PC-9 (cell line): ENCODE measurements at regions not wholly inside any gene's neighbourhood (a gene's known extent, or its start where the extent isn't known, plus 50 kb on each side); places are given as distances from the start of the nearest gene placed in this dataset.

Source experiments
- BruUV-seq: library from RNA; stranded (reverse); fragments of 400-500 nt; replicated peaks from 2 replicates; lab custom pipeline; 2021; lab: Mats Ljungman, UMichigan
- CTCF ChIA-PET: fragments of 300-600 bp; sonication (Branson Sonifier 250); formaldehyde crosslinking; loops from one replicate; lab custom pipeline; 2022; ENCODE audit warnings: antibody characterized with exemption; lab: Charles Lee
- POLR2A ChIA-PET: fragments of 300-600 bp; sonication (Branson Sonifier 250); formaldehyde crosslinking; loops from one replicate; lab custom pipeline; 2022; ENCODE audit warnings: antibody characterized with exemption; ENCODE audit not compliant: unreplicated experiment; lab: Charles Lee
- DNase-seq, 2 experiments: peaks; one replicate each; pipeline versions ENCODE4 v3.0.0 to v3.0.0-alpha.2; 2015 to 2022; ENCODE audit warnings: mixed read lengths in 1 of 2
- H2AFZ ChIP-seq: fragments of 200-600 bp; sonication (generic); 2 replicates; pipeline ENCODE4 v1.8.1; 2017; ENCODE audit warnings: antibody characterized with exemption
- H3F3A ChIP-seq: fragments of 200-600 bp; sonication (generic); 2 replicates; pipeline ENCODE4 v1.8.1; 2017; ENCODE audit warnings: antibody characterized with exemption, mild to moderate bottlenecking, low read depth; ENCODE audit not compliant: insufficient read depth
- H3K27ac ChIP-seq: fragments of 200-600 bp; sonication (generic); 2 replicates; pipeline ENCODE4 v1.6.1; 2016; ENCODE audit warnings: mixed run types
- H3K27me3 ChIP-seq: fragments of 200-600 bp; sonication (generic); 2 replicates; pipeline ENCODE4 v1.6.1; 2016; ENCODE audit warnings: low read depth, mixed run types; ENCODE audit not compliant: insufficient read depth
- H3K36me3 ChIP-seq: fragments of 200-600 bp; sonication (generic); 2 replicates; pipeline ENCODE4 v1.6.1; 2016; ENCODE audit warnings: low read depth, mixed run types
- H3K4me1 ChIP-seq: fragments of 200-600 bp; sonication (generic); replicated peaks from 2 replicates; pipeline ENCODE4 v1.6.1; 2016; ENCODE audit warnings: mixed run types; ENCODE audit not compliant: insufficient read depth
- H3K4me2 ChIP-seq: fragments of 200-600 bp; sonication (generic); 2 replicates; pipeline ENCODE4 v1.6.1; 2017; ENCODE audit warnings: mixed run types
- H3K4me3 ChIP-seq: fragments of 200-600 bp; sonication (generic); 2 replicates; pipeline ENCODE4 v1.6.1; 2016; ENCODE audit warnings: mixed run types
- H3K79me2 ChIP-seq: fragments of 200-600 bp; sonication (generic); 2 replicates; pipeline ENCODE4 v1.6.1; 2017; ENCODE audit warnings: low read depth, mixed run types
- H3K9me2 ChIP-seq: fragments of 200-600 bp; sonication (generic); 2 replicates; pipeline ENCODE4 v1.8.1; 2017; ENCODE audit warnings: mild to moderate bottlenecking; ENCODE audit not compliant: insufficient read depth
- H3K9me3 ChIP-seq: fragments of 200-600 bp; sonication (generic); 2 replicates; pipeline ENCODE4 v1.8.1; 2016; ENCODE audit warnings: low read depth; ENCODE audit not compliant: insufficient read depth
- H4K20me1 ChIP-seq: fragments of 200-600 bp; sonication (generic); 2 replicates; pipeline ENCODE4 v1.8.1; 2017; ENCODE audit not compliant: insufficient read depth
- EZH2 ChIP-seq: fragments of 200-600 bp; sonication (generic); IDR thresholded peaks from 2 replicates; pipeline ENCODE4 v1.8.0; 2017; ENCODE audit warnings: antibody characterized with exemption, low read depth
- intact Hi-C: fragments of 100-400 bp; cut with micrococcal nuclease; formaldehyde crosslinking; loops from one replicate; pipeline ENCODE4 v1.10.0; 2022; ENCODE audit not compliant: unreplicated experiment
- TF ChIP-seq, protein P1 (sequence below): fragments of 200-600 bp; sonication (generic); conservative IDR thresholded peaks from 2 replicates; pipeline ENCODE4 v1.6.1; 2017; ENCODE audit warnings: mixed run types, antibody characterized with exemption, mild to moderate bottlenecking, moderate library complexity

DNA sequence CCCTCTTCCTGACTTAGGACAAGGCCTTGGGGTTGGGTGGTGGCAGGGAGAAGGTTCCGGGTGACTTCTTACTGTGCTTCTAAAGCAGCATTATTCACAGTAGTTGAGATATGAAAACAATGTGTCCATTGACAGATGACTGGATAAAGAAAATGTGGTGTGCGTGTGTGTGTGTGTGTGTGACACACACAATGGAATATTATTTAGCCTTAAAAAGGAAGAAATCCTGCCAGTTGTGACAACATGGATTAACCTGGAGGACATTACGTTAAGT is 128.1 kb upstream of the RASGRP1 start:
- no peak for DNase-seq
- Histone ChIP-seq H4K20me1 (no peaks in the 10 kb centered on the region), H3K4me3 (no peak overlapping the region), H3K27me3 (no peaks in the 10 kb centered on the region), H3K4me1 (no peaks in the 10 kb centered on the region), H3K27ac (no peak overlapping the region), H2AFZ (no peak overlapping the region), H3K9me3 (no peaks in the 10 kb centered on the region), H3K79me2 (no peaks in the 10 kb centered on the region), H3F3A (no peaks in the 10 kb centered on the region), H3K9me2 (no peaks in the 10 kb centered on the region), H3K36me3 (no peaks in the 10 kb centered on the region), H3K4me2 (no peak overlapping the region)
- TF ChIP-seq, protein P1, sequence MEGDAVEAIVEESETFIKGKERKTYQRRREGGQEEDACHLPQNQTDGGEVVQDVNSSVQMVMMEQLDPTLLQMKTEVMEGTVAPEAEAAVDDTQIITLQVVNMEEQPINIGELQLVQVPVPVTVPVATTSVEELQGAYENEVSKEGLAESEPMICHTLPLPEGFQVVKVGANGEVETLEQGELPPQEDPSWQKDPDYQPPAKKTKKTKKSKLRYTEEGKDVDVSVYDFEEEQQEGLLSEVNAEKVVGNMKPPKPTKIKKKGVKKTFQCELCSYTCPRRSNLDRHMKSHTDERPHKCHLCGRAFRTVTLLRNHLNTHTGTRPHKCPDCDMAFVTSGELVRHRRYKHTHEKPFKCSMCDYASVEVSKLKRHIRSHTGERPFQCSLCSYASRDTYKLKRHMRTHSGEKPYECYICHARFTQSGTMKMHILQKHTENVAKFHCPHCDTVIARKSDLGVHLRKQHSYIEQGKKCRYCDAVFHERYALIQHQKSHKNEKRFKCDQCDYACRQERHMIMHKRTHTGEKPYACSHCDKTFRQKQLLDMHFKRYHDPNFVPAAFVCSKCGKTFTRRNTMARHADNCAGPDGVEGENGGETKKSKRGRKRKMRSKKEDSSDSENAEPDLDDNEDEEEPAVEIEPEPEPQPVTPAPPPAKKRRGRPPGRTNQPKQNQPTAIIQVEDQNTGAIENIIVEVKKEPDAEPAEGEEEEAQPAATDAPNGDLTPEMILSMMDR: no peak
- no peak for TF ChIP-seq EZH2
- no TSS peak for BruUV-seq
- intact Hi-C loops: no loop called here
- CTCF ChIA-PET: interaction anchor here (0.7 kb wide), 1 partner anchor 370 kb away, joined by 4 read pairs; no protein-coding TSS in a partner anchor
- POLR2A ChIA-PET: no interaction called here

DNA sequence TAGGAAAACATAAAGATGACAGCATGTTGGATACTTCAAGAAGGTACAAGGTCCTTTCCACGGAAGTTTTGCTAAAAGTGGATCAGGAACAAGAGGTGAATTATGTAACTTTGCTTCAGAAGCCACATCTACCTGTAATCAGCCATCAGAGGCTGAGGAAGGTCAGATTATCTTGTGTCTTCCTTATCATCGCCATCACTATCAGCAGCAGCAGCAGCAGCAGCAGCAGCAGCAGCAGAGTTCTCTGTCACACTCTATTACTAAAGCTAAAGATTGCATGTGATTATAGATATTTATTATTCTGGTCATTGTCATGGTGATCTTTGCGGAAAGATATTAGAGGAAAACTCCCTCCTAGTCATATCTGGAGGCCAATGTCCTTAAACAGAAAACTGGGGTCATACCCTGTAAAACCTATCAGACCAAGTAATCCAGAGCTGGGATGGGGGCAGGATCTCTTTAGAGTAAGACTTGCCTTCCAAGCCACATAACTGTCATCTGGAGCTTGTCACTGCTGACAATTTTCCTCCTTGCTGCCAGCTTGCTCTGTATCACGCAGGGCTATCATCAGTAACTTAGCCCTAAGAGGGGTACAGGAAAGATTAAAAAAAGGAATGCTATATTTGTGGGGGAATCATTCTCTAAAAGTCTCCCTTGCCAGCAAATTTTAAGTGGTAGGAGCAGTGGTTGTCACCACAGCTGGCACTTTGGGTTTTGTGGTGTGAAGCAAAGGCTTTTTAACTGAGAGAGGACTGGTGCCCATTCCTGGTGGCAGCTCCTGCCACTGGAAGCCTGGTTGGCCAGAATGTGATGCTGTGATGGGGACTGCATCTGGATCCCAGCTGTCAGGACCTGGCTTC is 130.9 kb upstream of the RASGRP1 start:
- H3K4me3 ChIP-seq: no peak overlapping the region
- intact Hi-C loops: no loop called here
- CTCF ChIA-PET: interaction anchor here (0.6 to 0.9 kb wide), 3 partner anchors 15 to 255 kb away, joined by 3 to 7 read pairs (median 4); no protein-coding TSS in a partner anchor
- DNase-seq: no peak
- H3K79me2 ChIP-seq: no peaks in the 10 kb centered on the region
- no peaks in the 10 kb centered on the region for H3F3A ChIP-seq
- no peaks in the 10 kb centered on the region for H3K27me3 ChIP-seq
- TF ChIP-seq EZH2: no peak
- TF ChIP-seq, protein P1: no peak
- H3K9me3 ChIP-seq: no peaks in the 10 kb centered on the region
- POLR2A ChIA-PET: no interaction called here
- H3K27ac ChIP-seq: no peak overlapping the region
- BruUV-seq: no TSS peak
- H3K4me1 ChIP-seq: no peaks in the 10 kb centered on the region
- no peak overlapping the region for H3K4me2 ChIP-seq
- H3K9me2 ChIP-seq: no peaks in the 10 kb centered on the region
- no peak overlapping the region for H2AFZ ChIP-seq
- H3K36me3 ChIP-seq: no peaks in the 10 kb centered on the region
- no peaks in the 10 kb centered on the region for H4K20me1 ChIP-seq

DNA sequence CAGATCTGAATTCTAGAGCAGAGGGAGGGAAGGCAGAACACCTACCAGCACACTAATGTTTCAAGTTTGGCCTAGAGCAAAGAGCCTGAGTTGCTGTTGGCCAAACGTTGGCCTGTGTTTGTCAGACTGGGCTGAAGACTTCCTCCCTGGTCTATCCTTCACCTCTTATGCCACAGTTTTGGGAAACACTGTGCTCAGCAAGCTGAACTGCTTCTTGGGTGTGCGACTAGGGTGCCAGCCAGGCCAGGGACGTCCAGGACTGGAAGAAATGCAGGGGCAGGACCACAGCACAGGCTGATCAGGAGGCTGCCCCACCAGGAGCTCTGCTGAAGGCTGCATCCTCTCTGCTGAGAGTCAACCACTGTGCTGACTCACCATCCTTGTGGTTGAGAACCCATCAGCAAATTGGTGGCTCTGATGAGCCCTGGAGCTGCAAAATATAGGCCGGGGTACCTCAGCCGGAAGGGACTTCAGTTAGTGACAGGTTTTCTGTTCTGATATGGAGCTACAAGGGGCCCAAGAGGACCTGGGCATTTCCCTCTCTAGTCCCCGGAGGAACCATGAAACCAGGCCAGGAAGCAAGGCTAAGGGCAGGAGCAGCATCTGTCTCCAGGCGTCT is 131.6 kb upstream of the RASGRP1 start:
- Histone ChIP-seq H3K4me3 (no peak overlapping the region), H3K4me1 (no peaks in the 10 kb centered on the region), H3K9me2 (no peaks in the 10 kb centered on the region), H3K27ac (no peak overlapping the region), H2AFZ (no peak overlapping the region), H3K36me3 (no peaks in the 10 kb centered on the region), H3K9me3 (no peaks in the 10 kb centered on the region), H3K79me2 (no peaks in the 10 kb centered on the region), H3F3A (no peaks in the 10 kb centered on the region), H3K27me3 (no peaks in the 10 kb centered on the region), H3K4me2 (no peak overlapping the region), H4K20me1 (no peaks in the 10 kb centered on the region)
- intact Hi-C loops: no loop called here
- POLR2A ChIA-PET: no interaction called here
- no peak for DNase-seq
- BruUV-seq: no TSS peak
- CTCF ChIA-PET: interaction anchor here (0.6 kb wide), 1 partner anchor 974 kb away, joined by 3 read pairs; no protein-coding TSS in a partner anchor
- TF ChIP-seq, protein P1: no peak
- TF ChIP-seq EZH2: no peak
